Lower leg skin (tissue), 3 donors: ENCODE measurements at regions not wholly inside any gene's neighbourhood (a gene's known extent, or its start where the extent isn't known, plus 50 kb on each side); places are given as distances from the start of the nearest gene placed in this dataset.

Source experiments
- POLR2A ChIP-seq, 2 donors: fragments of 450-650 bp; IDR thresholded peaks; one replicate each; pipeline ENCODE4 v1.6.1; 2016 to 2017; ENCODE audit warnings: antibody characterized with exemption in 2 of 2, mild to moderate bottlenecking in 1 of 2, moderate library complexity in 1 of 2
- TF ChIP-seq, protein P1 (sequence below), 3 donors: fragments of 450-650 bp; IDR thresholded peaks; one replicate each; pipeline ENCODE4 v1.5.1; 2016; ENCODE audit warnings: antibody characterized with exemption in 3 of 3, mild to moderate bottlenecking in 3 of 3, moderate library complexity in 2 of 3

DNA sequence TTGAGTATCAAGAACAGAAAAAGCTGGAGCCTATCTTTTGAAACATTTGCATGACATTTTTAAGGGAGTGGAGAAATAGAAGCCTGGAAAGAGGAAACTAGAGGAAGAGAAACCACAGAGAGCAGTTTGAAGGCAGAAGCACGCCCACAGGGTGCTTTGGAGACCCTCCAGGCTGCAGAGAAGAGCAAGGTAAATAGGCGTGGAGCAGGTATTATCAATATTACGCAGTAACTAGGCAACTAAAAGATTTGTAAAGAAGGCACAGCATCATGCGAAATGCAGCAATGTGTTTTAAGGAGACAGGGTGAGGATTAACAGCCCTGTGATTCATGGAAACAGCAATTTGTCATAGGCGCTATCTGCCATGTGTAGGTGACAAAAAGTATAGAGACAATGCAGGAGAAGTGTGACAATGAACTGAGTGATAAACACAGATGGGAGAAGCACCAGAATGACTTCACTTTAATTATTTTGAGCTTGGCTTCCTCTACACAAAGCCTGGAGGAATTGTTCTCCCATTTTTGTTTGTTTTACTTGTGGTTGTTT, 281.2 kb downstream of the BRINP1 start:
- TF ChIP-seq, protein P1, sequence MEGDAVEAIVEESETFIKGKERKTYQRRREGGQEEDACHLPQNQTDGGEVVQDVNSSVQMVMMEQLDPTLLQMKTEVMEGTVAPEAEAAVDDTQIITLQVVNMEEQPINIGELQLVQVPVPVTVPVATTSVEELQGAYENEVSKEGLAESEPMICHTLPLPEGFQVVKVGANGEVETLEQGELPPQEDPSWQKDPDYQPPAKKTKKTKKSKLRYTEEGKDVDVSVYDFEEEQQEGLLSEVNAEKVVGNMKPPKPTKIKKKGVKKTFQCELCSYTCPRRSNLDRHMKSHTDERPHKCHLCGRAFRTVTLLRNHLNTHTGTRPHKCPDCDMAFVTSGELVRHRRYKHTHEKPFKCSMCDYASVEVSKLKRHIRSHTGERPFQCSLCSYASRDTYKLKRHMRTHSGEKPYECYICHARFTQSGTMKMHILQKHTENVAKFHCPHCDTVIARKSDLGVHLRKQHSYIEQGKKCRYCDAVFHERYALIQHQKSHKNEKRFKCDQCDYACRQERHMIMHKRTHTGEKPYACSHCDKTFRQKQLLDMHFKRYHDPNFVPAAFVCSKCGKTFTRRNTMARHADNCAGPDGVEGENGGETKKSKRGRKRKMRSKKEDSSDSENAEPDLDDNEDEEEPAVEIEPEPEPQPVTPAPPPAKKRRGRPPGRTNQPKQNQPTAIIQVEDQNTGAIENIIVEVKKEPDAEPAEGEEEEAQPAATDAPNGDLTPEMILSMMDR (IDR thresholded peaks at IDR 0.05), result no peak
- no peak for TF ChIP-seq POLR2A (IDR thresholded peaks at IDR 0.05)
